Left colon (tissue), 2 donors: ENCODE measurements at regions not wholly inside any gene's neighbourhood (a gene's known extent, or its start where the extent isn't known, plus 50 kb on each side); places are given as distances from the start of the nearest gene placed in this dataset.
"Not testable (repeated sequence)": the region's sequence is repeated elsewhere in the genome, so short reads cannot be mapped to it uniquely, and the experiment has no call there.

Experiments
- ATAC-seq: fragments of 200-7000 bp; cut with Tn5 transposase; one replicate; pipeline ENCODE4 v1.9.1; 2020; ENCODE audit warnings: mild to moderate bottlenecking, moderate library complexity
- DNase-seq, 2 donors: peaks; one replicate each; pipeline ENCODE4 v3.0.0-alpha.2; 2020
- intact Hi-C, 2 donors: fragments of 100-400 bp; cut with DNase I in 1 of 2; cut with micrococcal nuclease in 1 of 2; formaldehyde crosslinking; loops; one replicate each; pipeline versions ENCODE4 v1.11.2 to v1.14.0; 2022; cut with DNase I, micrococcal nuclease
- donor health status: DM: no; HTN: no; CAD: no.
- donor health status: DM: yes; HTN: yes; CAD: no.

DNA sequence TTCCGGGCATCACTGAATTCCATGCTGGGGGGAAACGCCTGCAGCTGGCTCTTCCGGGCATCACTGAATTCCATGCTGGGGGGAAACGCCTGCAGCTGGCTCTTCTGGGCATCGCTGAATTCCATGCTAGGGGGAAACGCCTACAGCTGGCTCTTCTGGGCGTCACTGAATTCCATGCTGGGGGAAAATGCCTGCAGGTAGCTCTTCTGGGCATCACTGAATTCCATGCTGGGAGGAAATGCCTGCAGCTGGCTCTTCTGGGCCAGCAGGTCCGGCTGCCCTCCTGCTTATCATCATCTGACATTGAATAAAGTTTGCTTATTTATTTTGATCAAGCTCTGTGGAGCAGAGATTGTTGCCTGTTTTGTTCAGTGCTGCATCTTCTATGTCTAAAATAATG lies 355.1 kb downstream of the SMOC2 start:
- intact Hi-C loops, result no loop called here
- ATAC-seq (no peak), DNase-seq (no peak)

DNA sequence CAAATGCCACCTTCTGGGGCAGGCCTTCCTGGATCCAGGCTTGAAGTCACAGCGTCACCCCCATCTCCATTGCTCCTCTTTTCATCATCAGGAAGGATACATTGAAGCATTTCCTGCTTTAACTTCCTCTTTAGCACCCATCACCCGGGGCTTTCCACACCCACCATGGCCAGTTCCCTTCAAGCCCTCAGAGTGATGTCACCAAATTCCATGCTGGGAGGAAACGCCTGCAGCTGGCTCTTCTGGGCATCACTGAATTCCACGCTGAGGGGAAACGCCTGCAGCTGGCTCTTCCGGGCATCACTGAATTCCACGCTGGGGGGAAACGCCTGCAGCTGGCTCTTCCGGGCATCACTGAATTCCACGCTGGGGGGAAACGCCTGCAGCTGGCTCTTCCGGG lies 354.6 kb downstream of the SMOC2 start:
- ATAC-seq, DNase-seq, intact Hi-C loops: not testable (repeated sequence)

DNA sequence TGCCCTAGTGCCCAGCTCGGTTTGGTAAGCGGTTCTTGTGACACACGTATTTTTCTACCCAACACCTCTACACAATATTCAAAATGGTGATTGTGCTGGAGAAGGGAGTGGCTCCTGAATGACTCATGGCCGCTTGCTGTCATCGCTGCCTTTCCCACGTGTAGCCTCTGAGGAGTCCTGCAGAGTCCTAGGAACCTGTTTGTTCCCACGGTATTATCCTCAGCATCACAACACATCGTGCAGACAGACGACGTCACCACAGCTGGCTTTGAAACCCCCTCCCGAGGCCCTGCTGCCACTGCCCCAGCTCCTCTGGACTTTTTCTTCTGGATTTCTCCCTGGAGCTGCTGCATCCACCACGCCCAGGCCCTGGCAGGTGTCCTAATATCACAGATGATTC lies 353.5 kb downstream of the SMOC2 start:
- intact Hi-C loops, result no loop called here
- ATAC-seq (no peak), DNase-seq (no peak)

DNA sequence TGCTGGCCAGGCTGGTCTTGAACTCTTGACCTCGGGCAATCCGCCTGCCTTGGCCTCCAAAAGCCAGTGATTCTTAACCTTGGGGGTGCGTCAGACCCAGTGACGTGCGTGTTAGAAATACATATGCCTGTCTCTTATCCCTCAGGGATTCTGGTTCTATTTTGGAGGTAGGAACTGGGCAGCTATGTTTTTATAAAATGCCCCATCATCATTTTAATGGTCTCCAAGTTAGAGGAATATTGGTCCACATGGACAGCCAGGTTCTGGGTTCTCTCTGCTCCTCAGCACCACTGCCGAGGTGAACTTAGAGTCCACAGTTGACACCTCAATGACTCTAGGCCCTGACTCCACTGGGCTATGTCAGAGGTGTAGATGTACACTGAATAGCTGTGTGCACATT lies 352.7 kb downstream of the SMOC2 start:
- ATAC-seq, result no peak

DNA sequence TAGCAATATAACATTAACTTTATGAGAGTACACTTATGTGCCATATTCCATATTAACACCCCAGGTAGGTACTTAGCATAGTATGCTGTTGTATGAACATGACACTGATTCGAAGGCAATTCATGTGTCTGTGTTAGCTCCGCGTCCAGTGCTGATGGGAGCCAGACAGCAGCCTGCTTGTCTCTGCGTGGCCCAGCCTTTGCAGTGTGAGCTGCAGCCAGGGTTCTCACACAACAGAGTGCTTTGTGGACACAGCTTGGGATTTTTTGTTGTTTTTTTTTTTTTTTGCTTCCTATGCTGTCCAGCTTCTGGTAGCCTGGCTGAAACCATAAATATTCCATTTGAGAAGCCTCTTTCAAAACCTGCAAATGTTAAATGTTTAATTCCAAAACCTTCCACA lies 350.9 kb downstream of the SMOC2 start:
- no peak for ATAC-seq
- intact Hi-C loops, result no loop called here
- no peak for DNase-seq

More for the DNA sequence above, 352.7 kb downstream of the SMOC2 start:
- intact Hi-C loops, result no loop called here
- DNase-seq, result no peak

DNA sequence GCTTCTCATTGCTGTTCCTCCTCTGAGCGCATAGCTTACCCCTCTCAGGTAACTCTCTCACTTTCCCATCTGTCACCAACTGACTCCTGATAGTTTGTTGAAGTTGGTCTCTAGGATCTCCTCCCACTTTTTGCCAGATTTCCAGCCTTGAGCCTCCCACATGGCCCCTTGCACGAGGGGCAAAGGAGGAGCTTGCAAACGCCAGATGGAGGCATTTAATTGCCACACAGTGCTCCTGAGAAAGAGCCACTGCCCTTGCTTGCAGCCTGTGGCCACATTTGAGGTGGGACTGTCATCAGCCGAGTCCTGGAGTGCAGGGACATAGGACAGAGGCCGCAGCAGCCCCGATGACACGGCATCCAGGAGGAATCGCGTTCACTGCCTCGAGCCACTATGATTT lies 348.7 kb downstream of the SMOC2 start:
- intact Hi-C loops, result no loop called here
- DNase-seq (no peak), ATAC-seq (no peak)

DNA sequence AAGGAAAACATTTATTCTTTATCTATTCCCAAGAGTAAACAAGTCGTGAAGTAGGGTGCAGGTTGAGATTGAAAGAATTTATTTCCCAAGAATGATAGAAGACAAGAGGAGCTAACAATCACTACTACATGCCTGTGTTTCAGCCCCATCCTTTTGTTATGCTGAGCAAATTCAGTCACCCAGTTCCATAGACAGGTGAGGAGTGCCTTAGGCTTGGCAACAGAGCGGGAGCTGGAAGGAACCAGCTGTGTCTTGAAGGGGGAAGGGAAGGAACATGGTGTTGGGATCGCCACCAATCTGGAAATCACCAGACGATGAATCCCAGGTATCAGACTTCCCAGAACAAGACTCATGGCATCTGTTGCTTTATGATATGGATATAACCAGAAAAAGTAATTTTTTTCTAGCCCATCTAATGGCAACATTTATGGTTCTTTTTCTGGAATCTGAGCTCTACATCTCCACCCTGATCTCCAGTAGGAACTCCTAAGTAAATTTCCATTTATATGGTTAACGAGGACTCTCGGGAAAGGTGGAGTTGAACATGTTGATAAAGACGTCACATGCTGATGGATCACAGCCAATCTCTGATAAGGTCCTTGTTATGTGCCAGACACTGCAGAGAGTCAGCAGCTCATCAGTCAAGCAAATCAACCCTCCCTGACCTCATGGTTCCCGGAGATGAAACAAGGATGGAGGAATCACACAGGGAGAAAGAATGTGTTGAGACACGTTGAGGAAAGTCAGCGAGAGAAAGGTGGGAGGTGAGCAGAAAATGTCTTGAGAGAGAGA lies 344.9 kb downstream of the SMOC2 start:
- no peak for ATAC-seq
- no peak for DNase-seq
- intact Hi-C loops, result no loop called here

DNA sequence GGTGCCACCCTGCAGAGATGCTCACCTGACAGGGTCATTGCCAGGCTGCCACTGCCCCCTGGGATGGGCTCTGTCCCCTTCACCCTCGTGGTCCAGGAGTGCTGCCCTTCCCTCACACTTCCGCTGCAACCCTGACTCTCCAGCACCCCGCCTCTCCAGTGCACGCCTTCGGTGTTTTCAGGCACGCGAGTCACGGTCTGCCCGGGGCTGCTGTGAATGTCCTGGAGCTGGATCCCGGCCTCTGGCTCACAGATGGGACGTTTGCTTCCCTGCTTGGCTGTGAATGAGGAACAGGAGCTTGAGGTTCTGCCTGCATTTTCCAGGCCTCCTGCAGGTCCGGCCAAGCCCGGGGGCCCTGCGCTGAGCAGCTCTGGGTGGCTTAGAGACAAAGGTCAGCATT lies 343.4 kb downstream of the SMOC2 start:
- intact Hi-C loops, result no loop called here
- ATAC-seq (no peak), DNase-seq (no peak)

DNA sequence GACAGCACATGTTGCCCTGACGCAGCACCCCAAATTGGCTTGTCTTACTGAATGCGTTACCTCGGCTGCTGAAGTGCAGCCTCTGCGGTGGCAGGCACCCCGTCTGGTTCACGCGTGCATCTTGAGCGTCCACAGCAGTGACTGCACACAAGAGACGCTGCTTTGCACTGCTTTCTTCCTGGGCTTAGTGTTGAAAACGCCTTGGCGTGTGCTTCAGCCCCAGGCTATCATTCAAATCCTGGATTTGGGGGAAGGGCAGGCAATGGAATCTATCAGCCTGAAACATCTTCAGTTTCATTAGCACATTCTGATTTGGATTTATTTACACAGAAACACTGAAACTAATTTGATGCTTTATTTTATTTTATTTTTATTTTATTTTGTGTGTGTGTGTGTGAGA lies 342.7 kb downstream of the SMOC2 start:
- intact Hi-C loops, result no loop called here
- DNase-seq (no peak), ATAC-seq (no peak)

DNA sequence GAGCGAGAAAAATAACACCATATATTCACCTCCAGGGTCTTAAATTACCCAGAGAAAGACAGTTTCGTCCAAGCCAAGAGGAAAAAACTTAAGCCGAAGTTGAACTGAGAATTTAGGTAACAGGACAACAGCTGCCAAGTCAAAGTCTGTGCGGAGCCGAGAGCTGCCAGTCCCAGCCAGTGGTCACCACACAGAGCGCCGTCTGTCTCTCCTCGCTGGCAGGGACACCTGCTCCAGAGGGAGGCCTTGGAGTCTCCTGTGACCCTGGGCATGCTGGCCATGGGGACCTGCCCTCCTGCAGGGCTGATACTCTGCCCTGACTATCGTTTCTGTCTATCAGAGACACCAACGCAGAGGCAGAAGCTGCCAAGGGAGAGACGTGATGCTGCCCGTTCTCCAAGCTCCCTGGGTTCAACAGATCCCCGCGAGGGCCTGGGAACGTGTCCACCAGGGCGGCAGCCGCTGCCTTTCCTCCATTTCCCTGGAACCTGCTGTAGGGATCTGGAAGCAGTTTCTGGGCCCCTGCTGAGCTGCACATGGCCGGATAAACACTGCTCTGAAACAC lies 341.3 kb downstream of the SMOC2 start:
- DNase-seq (no peak), ATAC-seq (no peak)
- intact Hi-C loops, result no loop called here

DNA sequence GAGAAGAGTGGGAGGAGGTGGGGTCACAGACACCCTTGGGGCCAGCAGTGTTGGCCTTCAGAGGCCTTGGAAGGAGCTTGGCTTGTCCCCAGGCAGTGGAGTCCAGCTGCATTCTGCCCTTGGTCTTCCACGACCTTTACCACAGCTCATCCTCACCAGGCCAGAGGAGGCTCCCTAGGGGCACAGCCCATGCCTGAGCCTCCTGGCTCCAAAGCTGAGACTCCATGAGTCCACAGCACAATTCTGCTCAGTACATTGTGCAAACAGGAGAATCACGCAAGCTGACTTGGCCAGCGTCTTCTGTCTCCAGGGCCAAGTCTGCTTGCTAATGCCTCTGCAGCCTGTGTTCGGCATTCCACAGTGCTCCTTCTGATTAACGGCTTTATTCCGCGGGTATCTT lies 337.2 kb downstream of the SMOC2 start:
- intact Hi-C loops, result no loop called here
- ATAC-seq (no peak), DNase-seq (no peak)

DNA sequence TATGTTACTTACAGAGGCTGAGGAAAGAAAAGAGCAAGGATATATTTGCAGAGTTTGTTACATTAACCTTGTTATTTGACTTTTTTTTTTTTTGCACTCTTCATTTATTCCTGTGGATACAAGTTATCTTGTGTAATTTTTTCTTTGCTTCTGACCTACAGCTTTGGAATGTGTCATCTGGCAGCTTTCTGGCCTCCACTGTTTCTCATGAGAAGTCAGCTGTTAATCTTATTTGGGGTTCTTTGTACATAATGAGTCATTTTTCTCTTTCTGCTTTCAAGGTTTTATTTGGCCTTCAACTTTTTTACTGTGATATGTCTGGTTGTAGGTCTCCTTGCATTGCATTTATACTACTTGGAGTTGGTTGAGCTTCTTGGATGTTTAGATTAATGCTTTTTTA lies 333.4 kb downstream of the SMOC2 start:
- DNase-seq, result no peak

DNA sequence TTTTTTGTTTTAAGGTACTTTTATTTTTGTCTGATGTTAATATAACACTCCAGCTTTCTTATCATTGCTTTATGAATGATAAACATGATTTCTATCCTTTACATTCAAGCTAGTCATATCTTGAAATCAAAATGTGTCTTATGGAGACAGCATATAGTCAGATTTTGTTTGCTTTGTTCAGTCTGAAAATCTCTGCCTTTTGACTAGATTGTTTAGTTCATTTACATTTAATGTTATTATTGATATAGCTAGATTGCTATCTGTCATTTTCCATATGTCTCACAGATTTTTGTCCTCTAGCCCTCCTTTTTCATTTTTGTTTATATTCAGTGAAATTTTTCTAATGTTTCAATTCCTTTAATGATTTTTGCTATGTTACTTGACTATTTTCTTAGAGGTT lies 332.8 kb downstream of the SMOC2 start:
- intact Hi-C loops, result no loop called here
- DNase-seq, result no peak
- no peak for ATAC-seq

More for the DNA sequence above, 333.4 kb downstream of the SMOC2 start:
- no peak for ATAC-seq
- intact Hi-C loops, result no loop called here

DNA sequence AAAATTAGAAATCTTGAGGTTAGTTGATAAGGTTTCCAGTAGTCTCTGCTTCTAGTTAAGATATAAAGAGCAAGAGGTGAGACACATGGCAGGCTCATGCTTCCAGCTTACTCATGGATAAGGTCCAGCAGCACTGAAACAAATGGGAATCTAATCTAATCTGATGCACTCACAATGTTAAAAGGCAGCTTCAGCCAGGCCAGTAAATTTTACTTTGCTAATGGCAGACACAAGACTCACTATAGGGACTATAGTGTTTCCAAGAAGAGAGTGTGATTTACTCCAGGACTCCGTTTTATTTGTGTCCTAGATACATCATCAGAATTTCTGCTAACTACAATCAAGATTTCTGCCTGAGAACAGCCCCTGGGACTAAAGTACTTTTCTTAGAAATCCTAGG lies 324.8 kb downstream of the SMOC2 start:
- intact Hi-C loops, result no loop called here
- DNase-seq, result no peak
- ATAC-seq, result no peak

DNA sequence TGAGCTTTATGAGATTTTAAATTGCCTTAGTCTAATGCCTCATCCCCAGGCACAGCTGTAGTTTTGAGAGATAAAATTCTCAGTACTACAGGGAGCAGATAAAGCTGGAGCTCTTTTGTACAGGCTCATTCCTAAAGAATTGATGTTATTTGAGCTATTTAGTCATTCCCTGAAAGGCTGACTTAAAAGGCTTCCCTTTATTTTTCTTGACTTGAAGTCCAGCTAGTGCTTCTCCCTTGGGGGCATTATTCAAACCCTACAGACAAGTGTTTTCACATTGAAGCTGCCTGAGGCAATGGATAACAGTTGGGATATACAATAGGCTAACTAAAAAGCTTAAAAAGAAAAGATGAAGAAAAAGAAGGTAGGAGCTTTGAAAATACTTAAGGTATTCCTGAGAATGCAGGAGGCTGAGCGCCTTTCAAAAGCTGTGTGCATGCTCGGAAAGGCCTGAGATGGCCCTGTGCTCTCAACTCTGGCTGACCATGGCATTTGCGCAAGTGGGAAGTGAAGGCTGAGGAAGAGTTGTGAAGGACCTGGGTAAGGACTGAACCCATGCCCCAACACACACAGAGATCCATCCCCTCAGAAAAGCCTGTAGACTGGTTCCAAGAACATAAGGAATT lies 315.1 kb downstream of the SMOC2 start:
- DNase-seq (no peak), ATAC-seq (no peak)
- intact Hi-C loops, result no loop called here

DNA sequence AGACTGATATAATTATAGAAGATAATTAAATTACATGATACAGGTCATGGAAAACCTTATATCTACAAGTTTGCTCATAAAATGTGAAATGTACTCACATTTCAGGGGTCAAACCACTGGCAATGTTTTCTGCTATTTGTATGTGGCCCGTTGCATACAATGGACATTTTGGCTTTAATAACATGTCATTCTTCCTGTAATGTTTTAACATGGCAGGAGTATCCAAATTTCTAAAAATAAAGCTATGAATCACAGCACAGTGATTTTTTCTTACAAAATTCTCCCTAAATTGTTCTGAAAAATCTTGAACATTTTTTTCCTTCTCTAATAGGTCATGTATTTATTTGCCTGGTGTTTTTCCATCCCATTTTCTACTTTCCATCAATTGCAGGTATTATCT lies 305.7 kb downstream of the SMOC2 start:
- intact Hi-C loops, result no loop called here

DNA sequence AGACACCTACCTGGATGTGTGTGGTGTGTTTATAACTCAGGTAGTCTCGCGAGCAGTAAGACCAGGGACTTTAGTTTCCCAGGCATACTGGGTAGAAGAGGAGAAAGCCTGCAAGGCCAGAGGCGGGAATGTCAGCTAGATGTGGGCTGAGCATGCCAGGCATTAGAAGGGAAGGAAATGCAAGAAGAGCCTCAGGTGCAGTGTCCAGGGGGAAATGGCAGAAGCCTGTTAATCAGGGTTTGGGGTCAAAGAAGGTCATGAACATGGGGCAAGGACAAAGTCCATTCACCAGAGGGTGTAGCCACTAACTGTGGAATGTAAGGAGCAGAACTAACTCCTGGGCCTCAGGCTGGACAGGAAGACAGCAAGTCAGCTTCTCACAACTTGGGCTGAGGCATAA lies 305.0 kb downstream of the SMOC2 start:
- intact Hi-C loops, result no loop called here
- ATAC-seq (no peak), DNase-seq (no peak)

More for the DNA sequence above, 305.7 kb downstream of the SMOC2 start:
- no peak for ATAC-seq
- DNase-seq, result no peak

DNA sequence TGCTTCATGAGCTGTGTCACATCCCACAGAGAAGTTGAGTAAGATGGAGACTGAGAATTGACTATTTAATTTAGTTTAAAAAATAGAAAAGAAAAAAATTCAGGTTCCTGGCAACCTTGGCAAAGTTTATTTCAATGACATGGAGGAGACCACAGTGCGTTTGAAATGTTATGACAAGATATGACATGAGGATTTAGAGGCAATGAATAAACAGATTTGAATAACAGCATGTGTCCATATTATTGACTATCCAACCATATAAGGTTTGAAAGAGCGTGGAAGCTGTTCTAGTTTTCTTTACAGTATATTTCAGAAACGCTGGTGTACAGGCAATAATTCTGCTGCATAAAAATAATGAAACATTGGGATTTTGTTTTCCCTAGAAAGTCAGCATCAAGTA lies 303.9 kb downstream of the SMOC2 start:
- no peak for ATAC-seq
- intact Hi-C loops, result no loop called here
- no peak for DNase-seq

DNA sequence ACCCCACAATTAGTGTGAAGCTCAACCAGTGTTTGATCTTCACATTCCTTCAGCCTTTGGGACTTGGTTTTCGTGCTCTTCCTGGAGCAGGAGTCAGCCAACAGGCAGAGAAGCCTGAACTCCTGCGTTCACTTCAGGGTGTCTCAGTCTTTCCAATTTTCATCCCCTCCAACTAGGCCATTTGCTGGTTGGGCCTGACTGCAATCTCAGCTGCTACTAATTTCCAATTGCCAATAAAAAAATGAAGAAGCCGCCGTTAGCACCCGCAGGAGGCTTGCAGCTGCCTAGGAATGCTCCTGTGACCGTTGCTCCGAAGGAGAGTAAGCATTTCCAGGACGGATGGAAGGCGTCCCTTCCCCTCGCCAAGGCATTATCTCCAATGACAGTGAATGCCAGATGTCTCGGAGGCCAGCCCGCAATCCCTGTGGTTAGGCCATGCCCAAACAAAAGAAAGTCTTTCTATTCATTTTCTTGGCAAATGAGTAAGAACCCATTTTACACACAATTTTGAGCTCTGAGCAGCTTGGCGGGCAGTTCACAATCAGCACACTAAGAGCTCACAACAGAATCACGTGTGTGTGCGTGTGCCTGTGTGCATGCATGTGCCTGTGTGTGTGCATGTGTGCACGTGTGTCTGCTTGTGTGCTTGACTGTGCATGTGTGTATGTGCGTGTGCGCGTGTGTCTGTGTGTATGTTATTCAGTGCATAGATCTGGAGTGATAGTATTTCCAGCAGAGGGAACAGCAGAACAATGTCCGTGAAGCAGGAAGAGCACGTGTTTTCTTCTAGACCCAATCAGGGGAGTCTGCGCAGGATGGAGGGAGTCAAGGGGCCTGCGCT lies 301.2 kb downstream of the SMOC2 start:
- DNase-seq, result no peak
- intact Hi-C loops, result no loop called here
- no peak for ATAC-seq

DNA sequence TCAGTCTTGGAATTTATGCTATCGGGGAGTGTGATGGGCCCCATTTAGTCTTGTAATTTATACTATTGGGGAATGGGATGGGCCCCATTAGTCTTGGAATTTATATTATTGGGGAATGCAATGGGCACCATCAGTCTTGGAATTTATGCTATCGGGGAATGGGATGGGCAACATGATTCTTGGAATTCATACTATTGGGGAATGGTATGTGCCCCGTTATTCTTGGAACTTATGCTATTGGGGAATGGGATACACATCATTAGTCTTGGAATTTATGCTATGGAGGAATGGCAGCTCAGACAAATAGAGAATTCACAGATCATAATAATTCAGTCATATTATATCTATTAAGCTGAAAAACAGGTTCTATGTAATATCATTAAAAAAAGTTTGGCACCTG lies 300.3 kb downstream of the SMOC2 start:
- no peak for ATAC-seq

More for the DNA sequence above, 300.3 kb downstream of the SMOC2 start:
- no peak for DNase-seq
- intact Hi-C loops, result no loop called here
